ENCODE measurements at regions not wholly inside any gene's neighbourhood (a gene's known extent, or its start where the extent isn't known, plus 50 kb on each side); places are given as distances from the start of the nearest gene placed in this dataset.

DNA sequence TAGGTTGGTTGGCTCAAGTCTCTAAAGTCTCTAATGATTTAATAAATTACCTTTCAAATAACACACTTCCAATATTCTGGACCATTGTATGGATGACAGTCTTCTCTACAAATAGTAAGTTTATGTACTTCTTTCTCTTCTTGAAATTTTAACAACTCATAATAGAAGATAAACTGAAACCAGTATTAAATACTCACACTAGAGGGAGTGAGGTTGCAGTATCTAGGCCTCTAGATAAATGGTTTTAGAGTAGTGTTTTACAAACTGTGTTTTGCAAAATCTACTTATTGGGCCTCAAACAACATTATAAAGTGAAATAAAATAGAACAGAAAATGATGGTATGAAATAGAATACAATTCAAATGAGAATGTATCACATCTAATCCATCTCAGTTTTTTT is 479.9 kb upstream of the BRINP3 start:
- TF ChIP-seq ARNT (IDR thresholded peaks at IDR 0.05) = no peak
- no peak for TF ChIP-seq FOXA1 (IDR thresholded peaks at IDR 0.05)
- TF ChIP-seq ZNF384 (IDR thresholded peaks at IDR 0.05) = no peak
